Liver (tissue), 8 donors: ENCODE measurements at regions not wholly inside any gene's neighbourhood (a gene's known extent, or its start where the extent isn't known, plus 50 kb on each side); places are given as distances from the start of the nearest gene placed in this dataset.

Experiments used
- DNase-seq: peaks from one replicate; pipeline ENCODE4 v3.0.0-alpha.2; 2017; ENCODE audit warnings: low spot score
- H3K27ac ChIP-seq, 2 donors: one replicate each; pipeline ENCODE4 v1.7.0; 2013; ENCODE audit warnings: inconsistent platforms in 2 of 2, low read length in 2 of 2, control low read depth in 1 of 2, low read depth in 1 of 2, mild to moderate bottlenecking in 1 of 2
- H3K27me3 ChIP-seq, 4 donors: one replicate each; pipeline versions ENCODE4 v1.6.1 to v1.7.0; 2013; ENCODE audit warnings: low read length in 3 of 4, inconsistent platforms in 1 of 4, mild to moderate bottlenecking in 1 of 4, moderate library complexity in 1 of 4; ENCODE audit not compliant: control insufficient read depth in 4 of 4, insufficient read depth in 4 of 4
- H3K36me3 ChIP-seq, 4 donors: one replicate each; pipeline versions ENCODE4 v1.6.1 to v1.7.0; 2013; ENCODE audit warnings: low read length in 3 of 4, mild to moderate bottlenecking in 3 of 4, low read depth in 1 of 4, moderate library complexity in 1 of 4; ENCODE audit not compliant: control insufficient read depth in 4 of 4, insufficient read depth in 3 of 4
- H3K4me1 ChIP-seq, 4 donors: one replicate each; pipeline versions ENCODE4 v1.6.1 to v1.7.0; 2013; ENCODE audit warnings: low read length in 3 of 4, mild to moderate bottlenecking in 3 of 4, moderate library complexity in 1 of 4; ENCODE audit not compliant: control insufficient read depth in 4 of 4, insufficient read depth in 4 of 4
- H3K4me3 ChIP-seq, 3 donors: one replicate each; pipeline versions ENCODE4 v1.6.1 to v1.7.0; 2013; ENCODE audit warnings: low read length in 3 of 3, control low read depth in 1 of 3, low read depth in 1 of 3, mild to moderate bottlenecking in 1 of 3
- H3K9ac ChIP-seq, 2 donors: one replicate each; pipeline ENCODE4 v1.7.0; 2013; ENCODE audit warnings: low read length in 2 of 2, mild to moderate bottlenecking in 2 of 2, moderate library complexity in 2 of 2, control low read depth in 1 of 2, low read depth in 1 of 2
- H3K9me3 ChIP-seq, 4 donors: one replicate each; pipeline versions ENCODE4 v1.6.1 to v1.7.0; 2013; ENCODE audit warnings: low read length in 3 of 4; ENCODE audit not compliant: control insufficient read depth in 4 of 4
- EGR1 ChIP-seq, 2 donors: IDR thresholded peaks; 2 replicates each; pipeline ENCODE4 v1.6.1; 2016 to 2018; ENCODE audit warnings: antibody characterized with exemption in 2 of 2, low read depth in 2 of 2
- FOXA1 ChIP-seq: IDR thresholded peaks from 2 replicates; pipeline ENCODE4 v1.6.1; 2016; ENCODE audit warnings: antibody characterized with exemption
- FOXA2 ChIP-seq: IDR thresholded peaks from 2 replicates; pipeline ENCODE4 v1.6.1; 2016; ENCODE audit warnings: antibody characterized with exemption
- GABPA ChIP-seq, 2 donors: IDR thresholded peaks in 1 of 2; conservative IDR thresholded peaks in 1 of 2; 2 replicates each; pipeline ENCODE4 v1.6.1; 2016; ENCODE audit warnings: antibody characterized with exemption in 2 of 2, mild to moderate bottlenecking in 1 of 2, moderate library complexity in 1 of 2
- HNF4A ChIP-seq, 2 donors: conservative IDR thresholded peaks; 2 replicates each; pipeline ENCODE4 v1.6.1; 2016; ENCODE audit warnings: antibody characterized with exemption in 2 of 2, mild to moderate bottlenecking in 2 of 2
- HNF4G ChIP-seq: IDR thresholded peaks from 2 replicates; pipeline ENCODE4 v1.6.1; 2016; ENCODE audit warnings: antibody characterized with exemption
- JUND ChIP-seq, 2 donors: IDR thresholded peaks; 2 replicates each; pipeline ENCODE4 v1.6.1; 2016; ENCODE audit warnings: antibody characterized with exemption in 2 of 2
- NR2F2 ChIP-seq: IDR thresholded peaks from 2 replicates; pipeline ENCODE4 v1.6.1; 2016; ENCODE audit warnings: antibody characterized with exemption
- RAD21 ChIP-seq, 2 donors: IDR thresholded peaks; 2 replicates each; pipeline ENCODE4 v1.6.1; 2016; ENCODE audit warnings: antibody characterized with exemption in 2 of 2, mild to moderate bottlenecking in 2 of 2
- RXRA ChIP-seq, 2 donors: IDR thresholded peaks; 2 replicates each; pipeline ENCODE4 v1.6.1; 2017 to 2018; ENCODE audit warnings: antibody characterized with exemption in 2 of 2, mild to moderate bottlenecking in 1 of 2
- SP1 ChIP-seq: IDR thresholded peaks from 2 replicates; pipeline ENCODE4 v1.6.1; 2018; ENCODE audit warnings: antibody characterized with exemption, mild to moderate bottlenecking
- YY1 ChIP-seq: IDR thresholded peaks from 2 replicates; pipeline ENCODE4 v1.6.1; 2016; ENCODE audit warnings: antibody characterized with exemption, mild to moderate bottlenecking
- WGBS: extraction: QIAGEN DNeasy Blood & Tissue Kit; methylation state at CpG from one replicate; pipeline ENCODE4 v1.1.7; 2013; 5-methylcytosine and 5-hydroxymethylcytosine counted together
- TF ChIP-seq, protein P1 (sequence below): IDR thresholded peaks from 2 replicates; pipeline ENCODE4 v1.6.1; 2016; ENCODE audit warnings: antibody characterized with exemption
- TF ChIP-seq, protein P2 (sequence below): IDR thresholded peaks from 2 replicates; pipeline ENCODE4 v1.6.1; 2016; ENCODE audit warnings: antibody characterized with exemption, mild to moderate bottlenecking
- TF ChIP-seq, protein P3 (sequence below): IDR thresholded peaks from 2 replicates; pipeline ENCODE4 v1.6.1; 2016; ENCODE audit warnings: antibody characterized with exemption
- TF ChIP-seq, protein P4 (sequence below): IDR thresholded peaks from 2 replicates; pipeline ENCODE4 v1.6.1; 2016; ENCODE audit warnings: antibody characterized with exemption
- TF ChIP-seq, protein P5 (sequence below): fragments of 150-350 bp; IDR thresholded peaks from 2 replicates; pipeline ENCODE4 v1.5.1; 2017; ENCODE audit warnings: improper control_type of control experiment, low read depth, low read length; ENCODE audit not compliant: missing input control
- donor health status: healthy.
- donor health status: healthy.
- donor health status: healthy.
- donor health status: healthy.
- donor health status: healthy.

DNA sequence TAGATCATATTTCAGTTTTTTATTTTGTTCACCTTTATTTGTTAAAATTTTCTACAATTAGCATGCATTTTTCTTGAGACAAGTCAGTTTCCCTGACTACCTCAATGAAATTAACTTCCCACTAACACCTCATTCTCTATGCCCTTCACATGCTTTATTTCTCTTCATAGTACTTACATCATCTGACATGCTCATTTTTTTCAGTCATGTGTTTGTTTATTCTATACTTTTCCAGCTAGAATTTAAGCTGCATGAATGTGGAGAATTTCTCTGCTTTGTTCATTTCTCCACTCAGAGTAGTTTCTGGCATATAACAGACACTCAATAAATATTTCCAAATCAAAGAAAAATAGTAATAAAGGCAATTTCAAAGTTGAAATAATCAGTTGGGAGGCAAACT is 78.9 kb upstream of the SCN7A start:
- no peak for DNase-seq
- no peak overlapping the region for H3K4me3 ChIP-seq
- no peaks in the 10 kb centered on the region for H3K27me3 ChIP-seq
- H3K9me3 ChIP-seq, result no peaks in the 10 kb centered on the region
- H3K4me1 ChIP-seq, result no peaks in the 10 kb centered on the region
- no peak overlapping the region for H3K27ac ChIP-seq
- H3K9ac ChIP-seq, result no peak overlapping the region
- H3K36me3 ChIP-seq, result no peaks in the 10 kb centered on the region
- TF ChIP-seq EGR1 (IDR thresholded peaks at IDR 0.05; ENCODE audit: low read depth in 2 of 2) (no peak), FOXA1 (no peak), FOXA2 (no peak), HNF4A (conservative IDR thresholded peaks at IDR 0.05) (no peak), JUND (IDR thresholded peaks at IDR 0.05) (no peak), GABPA (IDR thresholded peaks at IDR 0.05 in 1 of 2, conservative IDR thresholded peaks at IDR 0.05 in 1 of 2) (no peak), RAD21 (IDR thresholded peaks at IDR 0.05) (no peak), YY1 (no peak), HNF4G (no peak), SP1 (no peak), NR2F2 (no peak)
- TF ChIP-seq, protein P1, sequence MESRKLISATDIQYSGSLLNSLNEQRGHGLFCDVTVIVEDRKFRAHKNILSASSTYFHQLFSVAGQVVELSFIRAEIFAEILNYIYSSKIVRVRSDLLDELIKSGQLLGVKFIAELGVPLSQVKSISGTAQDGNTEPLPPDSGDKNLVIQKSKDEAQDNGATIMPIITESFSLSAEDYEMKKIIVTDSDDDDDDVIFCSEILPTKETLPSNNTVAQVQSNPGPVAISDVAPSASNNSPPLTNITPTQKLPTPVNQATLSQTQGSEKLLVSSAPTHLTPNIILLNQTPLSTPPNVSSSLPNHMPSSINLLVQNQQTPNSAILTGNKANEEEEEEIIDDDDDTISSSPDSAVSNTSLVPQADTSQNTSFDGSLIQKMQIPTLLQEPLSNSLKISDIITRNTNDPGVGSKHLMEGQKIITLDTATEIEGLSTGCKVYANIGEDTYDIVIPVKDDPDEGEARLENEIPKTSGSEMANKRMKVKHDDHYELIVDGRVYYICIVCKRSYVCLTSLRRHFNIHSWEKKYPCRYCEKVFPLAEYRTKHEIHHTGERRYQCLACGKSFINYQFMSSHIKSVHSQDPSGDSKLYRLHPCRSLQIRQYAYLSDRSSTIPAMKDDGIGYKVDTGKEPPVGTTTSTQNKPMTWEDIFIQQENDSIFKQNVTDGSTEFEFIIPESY, result no peak
- TF ChIP-seq, protein P2, sequence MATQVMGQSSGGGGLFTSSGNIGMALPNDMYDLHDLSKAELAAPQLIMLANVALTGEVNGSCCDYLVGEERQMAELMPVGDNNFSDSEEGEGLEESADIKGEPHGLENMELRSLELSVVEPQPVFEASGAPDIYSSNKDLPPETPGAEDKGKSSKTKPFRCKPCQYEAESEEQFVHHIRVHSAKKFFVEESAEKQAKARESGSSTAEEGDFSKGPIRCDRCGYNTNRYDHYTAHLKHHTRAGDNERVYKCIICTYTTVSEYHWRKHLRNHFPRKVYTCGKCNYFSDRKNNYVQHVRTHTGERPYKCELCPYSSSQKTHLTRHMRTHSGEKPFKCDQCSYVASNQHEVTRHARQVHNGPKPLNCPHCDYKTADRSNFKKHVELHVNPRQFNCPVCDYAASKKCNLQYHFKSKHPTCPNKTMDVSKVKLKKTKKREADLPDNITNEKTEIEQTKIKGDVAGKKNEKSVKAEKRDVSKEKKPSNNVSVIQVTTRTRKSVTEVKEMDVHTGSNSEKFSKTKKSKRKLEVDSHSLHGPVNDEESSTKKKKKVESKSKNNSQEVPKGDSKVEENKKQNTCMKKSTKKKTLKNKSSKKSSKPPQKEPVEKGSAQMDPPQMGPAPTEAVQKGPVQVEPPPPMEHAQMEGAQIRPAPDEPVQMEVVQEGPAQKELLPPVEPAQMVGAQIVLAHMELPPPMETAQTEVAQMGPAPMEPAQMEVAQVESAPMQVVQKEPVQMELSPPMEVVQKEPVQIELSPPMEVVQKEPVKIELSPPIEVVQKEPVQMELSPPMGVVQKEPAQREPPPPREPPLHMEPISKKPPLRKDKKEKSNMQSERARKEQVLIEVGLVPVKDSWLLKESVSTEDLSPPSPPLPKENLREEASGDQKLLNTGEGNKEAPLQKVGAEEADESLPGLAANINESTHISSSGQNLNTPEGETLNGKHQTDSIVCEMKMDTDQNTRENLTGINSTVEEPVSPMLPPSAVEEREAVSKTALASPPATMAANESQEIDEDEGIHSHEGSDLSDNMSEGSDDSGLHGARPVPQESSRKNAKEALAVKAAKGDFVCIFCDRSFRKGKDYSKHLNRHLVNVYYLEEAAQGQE, result no peak
- TF ChIP-seq, protein P3, sequence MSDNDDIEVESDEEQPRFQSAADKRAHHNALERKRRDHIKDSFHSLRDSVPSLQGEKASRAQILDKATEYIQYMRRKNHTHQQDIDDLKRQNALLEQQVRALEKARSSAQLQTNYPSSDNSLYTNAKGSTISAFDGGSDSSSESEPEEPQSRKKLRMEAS, result no peak
- TF ChIP-seq, protein P4, sequence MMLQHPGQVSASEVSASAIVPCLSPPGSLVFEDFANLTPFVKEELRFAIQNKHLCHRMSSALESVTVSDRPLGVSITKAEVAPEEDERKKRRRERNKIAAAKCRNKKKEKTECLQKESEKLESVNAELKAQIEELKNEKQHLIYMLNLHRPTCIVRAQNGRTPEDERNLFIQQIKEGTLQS, result no peak

DNA sequence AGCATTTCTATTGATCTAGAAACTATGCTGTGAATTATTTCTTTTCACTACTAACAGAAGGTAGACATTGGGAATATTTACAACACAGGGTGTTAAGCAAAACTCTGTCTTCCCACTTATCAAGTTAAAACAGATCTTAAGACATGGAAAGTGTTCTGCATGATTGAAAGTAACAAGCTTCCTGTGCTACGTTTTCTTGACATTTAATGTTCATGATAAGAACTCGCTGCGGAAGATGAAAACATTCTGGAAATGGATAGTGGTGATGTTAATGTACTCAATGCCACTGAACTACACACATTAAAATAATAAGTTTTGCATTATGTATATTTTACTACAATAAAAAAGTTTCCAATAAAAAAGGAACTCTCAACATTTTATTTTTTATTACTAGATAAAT is 74.4 kb upstream of the SCN7A start:
- no peaks in the 10 kb centered on the region for H3K4me1 ChIP-seq
- H3K27ac ChIP-seq, result no peak overlapping the region
- no peaks in the 10 kb centered on the region for H3K9me3 ChIP-seq
- H3K27me3 ChIP-seq, result no peaks in the 10 kb centered on the region
- no peak for TF ChIP-seq RXRA (IDR thresholded peaks at IDR 0.05)
- no peak for TF ChIP-seq GABPA (IDR thresholded peaks at IDR 0.05 in 1 of 2, conservative IDR thresholded peaks at IDR 0.05 in 1 of 2)
- no peak for TF ChIP-seq RAD21 (IDR thresholded peaks at IDR 0.05)
- no peak for TF ChIP-seq SP1
- no peak for TF ChIP-seq YY1
- TF ChIP-seq, protein P1, result no peak
- no peak for TF ChIP-seq JUND (IDR thresholded peaks at IDR 0.05)
- no peak for TF ChIP-seq FOXA1
- TF ChIP-seq, protein P5, sequence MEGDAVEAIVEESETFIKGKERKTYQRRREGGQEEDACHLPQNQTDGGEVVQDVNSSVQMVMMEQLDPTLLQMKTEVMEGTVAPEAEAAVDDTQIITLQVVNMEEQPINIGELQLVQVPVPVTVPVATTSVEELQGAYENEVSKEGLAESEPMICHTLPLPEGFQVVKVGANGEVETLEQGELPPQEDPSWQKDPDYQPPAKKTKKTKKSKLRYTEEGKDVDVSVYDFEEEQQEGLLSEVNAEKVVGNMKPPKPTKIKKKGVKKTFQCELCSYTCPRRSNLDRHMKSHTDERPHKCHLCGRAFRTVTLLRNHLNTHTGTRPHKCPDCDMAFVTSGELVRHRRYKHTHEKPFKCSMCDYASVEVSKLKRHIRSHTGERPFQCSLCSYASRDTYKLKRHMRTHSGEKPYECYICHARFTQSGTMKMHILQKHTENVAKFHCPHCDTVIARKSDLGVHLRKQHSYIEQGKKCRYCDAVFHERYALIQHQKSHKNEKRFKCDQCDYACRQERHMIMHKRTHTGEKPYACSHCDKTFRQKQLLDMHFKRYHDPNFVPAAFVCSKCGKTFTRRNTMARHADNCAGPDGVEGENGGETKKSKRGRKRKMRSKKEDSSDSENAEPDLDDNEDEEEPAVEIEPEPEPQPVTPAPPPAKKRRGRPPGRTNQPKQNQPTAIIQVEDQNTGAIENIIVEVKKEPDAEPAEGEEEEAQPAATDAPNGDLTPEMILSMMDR, result no peak
- TF ChIP-seq, protein P2, result no peak
- TF ChIP-seq NR2F2, result no peak
- TF ChIP-seq HNF4G, result no peak
- TF ChIP-seq, protein P4, result no peak
- no peak for TF ChIP-seq FOXA2
- TF ChIP-seq EGR1 (IDR thresholded peaks at IDR 0.05; ENCODE audit: low read depth in 2 of 2), result no peak
- DNase-seq, result no peak
- no peaks in the 10 kb centered on the region for H3K36me3 ChIP-seq
- H3K4me3 ChIP-seq, result no peak overlapping the region
- H3K9ac ChIP-seq, result no peak overlapping the region
- WGBS, result 57% methylated on average over 3 of the region's 3 CpGs
